UCSD-AML1 (cell line): ENCODE measurements at regions not wholly inside any gene's neighbourhood (a gene's known extent, or its start where the extent isn't known, plus 50 kb on each side); places are given as distances from the start of the nearest gene placed in this dataset.
"Not testable (repeated sequence)": the region's sequence is repeated elsewhere in the genome, so short reads cannot be mapped to it uniquely, and the experiment has no call there.

Source experiments
- DNase-seq: peaks from one replicate; lab custom pipeline; 2025; ENCODE audit not compliant: unreplicated experiment; lab: John Stamatoyannopoulos, UW

DNA sequence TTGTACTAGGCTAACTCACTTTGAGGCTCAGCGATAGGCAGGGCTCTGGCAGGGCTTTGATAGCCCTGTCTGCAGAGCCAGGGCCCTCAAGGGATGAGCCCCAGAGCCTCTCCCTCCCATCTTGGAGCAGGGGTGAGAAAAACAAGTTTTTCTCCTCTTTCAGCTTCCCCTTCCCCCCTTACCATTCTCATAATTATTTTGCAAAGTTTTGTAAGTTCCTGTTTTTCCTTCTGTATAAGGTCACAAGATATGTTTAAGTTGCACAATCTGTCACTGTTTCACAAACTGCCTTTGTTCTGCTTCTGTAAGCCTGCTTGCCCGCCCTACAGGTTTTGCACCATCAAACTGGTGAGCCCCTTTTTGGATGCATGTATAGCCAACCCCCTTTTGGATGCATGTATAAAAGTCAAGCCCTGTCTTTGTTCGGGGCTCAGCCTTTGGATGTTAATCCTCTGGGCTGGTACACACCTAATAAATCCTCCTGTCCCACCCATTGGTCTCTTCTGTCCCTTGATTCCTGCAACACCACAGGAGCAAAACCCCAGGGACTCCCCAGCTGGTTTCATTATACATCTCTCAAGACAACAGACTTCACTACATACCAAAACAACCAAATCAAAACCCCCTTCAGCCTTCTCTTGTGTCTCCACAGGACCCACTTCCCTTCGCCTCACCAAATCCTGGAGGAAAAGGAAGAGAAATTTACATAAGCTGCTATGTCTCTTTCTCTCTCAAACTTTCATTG lies 52.5 kb upstream of the RESF1 start:
- no peak for DNase-seq

DNA sequence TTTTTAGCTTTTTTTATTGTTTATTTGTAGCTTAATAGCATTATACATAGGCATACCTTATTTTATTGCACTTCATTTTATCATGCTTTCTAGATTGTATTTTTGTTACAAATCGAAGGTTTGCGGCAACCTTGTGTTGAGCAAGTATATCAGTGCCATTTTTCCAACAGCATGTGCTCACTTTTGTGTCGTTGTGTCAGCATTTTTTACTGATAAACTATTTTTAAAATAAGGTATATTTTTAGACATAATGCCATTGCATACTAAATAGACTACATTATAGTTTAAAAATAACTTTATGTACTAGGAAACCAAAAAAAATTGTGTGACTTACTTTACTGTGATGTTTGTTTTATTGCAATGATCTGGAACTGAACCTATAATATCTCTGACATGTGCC lies 56.2 kb upstream of the RESF1 start:
- DNase-seq, result no peak

DNA sequence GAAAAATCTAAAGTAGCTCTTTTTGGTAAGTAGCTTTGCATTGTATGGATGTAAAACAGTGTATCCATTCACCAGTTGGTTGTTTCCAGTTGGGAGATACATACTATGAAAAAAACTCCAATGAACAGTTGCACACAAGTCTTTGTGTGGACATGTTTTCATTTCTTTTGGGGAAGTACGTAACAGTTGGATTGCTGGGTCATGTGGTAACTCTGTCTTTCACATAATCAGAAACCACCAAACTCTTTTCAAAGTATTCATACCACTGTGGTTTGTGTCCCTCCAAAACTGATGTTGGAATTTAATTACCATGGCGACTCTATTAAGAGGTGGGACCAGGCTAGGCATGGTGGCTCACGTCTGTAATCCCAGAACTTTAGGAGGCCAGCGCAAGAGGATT lies 58.9 kb upstream of the RESF1 start:
- no peak for DNase-seq

DNA sequence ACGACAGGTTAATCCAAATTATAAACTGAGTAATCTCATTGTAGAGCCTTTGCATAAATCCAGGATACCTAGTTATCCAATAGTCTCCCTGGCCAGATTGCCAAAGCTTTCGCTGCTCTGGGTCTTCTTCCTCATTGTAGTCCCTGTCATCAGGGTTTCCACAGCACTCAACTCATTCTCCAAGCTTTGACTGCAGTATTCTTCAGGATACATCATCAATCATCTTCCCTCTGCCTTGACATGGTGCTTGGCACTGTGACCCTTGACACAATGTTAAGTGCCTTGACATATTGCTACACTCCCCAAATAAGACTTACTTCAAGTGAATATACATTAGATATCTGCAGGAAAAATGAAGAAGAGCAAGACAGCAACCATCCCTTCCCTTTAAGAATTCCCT lies 60.1 kb upstream of the RESF1 start:
- DNase-seq, result no peak

DNA sequence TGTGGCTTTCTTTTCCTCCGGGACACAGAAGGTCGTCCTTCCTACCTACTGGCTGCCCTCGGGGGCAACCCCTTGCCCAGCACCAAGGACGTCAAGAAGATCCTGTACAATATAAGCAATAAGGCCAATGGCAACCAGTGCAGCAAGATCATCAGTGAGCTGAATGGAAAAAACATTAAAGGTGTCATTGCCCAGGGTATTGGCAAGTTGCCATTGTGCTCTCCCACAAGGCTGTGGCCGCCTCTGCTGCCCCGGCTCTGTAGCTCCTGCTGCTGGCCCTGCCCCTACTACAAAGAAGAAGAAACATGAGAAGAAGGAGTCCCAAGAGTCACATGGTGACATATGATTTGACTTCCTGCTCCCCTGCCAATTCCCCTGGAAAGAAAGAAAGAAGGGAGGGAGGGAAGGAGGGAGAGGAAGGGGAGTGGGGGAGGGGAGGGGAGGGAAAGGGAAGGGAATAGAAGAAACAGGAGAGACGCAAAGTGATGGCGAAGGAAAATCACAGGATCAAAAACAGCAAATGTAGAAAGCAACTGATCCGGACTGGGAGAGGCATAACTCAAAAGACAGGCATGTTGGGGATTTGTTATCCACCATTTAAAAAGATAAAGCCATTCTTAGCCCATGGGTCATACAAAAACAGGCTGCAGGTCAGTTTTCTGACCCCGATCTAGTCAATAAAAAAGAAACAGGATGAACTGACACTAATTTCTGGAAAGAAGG lies 61.3 kb upstream of the RESF1 start:
- DNase-seq, result no peak

DNA sequence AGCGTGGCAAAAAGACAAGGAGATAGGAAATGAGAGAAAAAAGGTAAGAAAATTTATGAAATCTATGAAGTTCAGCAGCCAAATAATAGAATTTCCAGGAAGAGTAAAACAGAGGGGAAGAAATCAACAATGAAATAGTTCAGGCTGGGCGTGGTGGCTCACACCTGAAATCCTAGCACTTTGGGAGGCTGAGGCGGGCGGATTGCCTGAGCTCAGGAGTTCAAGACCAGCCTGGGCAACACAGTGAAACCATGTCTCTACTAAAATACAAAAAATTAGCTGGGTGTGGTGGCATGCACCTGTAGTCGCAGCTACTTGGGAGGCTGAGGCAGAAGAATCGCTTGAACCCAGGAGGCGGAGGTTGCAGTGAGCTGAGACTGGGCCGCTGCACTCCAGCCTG lies 62.1 kb upstream of the RESF1 start:
- DNase-seq, result not testable (repeated sequence)

DNA sequence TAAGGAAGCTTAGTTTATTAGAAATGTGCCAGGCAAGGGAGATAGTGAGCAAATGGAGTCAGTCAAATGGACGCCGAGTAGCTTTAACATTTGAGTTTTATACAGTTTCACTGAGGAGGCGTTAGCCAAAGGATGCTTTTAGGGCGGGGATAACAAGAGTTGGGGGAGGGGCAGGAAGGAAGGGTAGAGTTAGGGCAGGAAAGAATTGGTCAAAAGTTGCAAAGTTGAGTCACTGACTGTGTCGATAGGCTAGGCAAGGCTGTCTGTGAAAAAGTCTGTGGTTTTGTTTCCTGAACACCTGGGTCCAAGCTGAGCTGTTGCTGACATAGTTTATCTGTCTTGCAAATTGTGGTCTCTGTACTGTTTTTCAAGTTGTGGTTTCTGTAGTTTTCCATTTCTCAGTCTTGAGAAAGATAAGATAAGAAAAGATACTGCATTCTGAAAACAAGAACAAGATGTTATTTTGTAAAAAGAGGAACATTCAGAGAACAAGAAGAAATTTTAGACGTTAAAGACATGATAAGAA lies 62.6 kb upstream of the RESF1 start:
- DNase-seq, result peak; percentile 55

DNA sequence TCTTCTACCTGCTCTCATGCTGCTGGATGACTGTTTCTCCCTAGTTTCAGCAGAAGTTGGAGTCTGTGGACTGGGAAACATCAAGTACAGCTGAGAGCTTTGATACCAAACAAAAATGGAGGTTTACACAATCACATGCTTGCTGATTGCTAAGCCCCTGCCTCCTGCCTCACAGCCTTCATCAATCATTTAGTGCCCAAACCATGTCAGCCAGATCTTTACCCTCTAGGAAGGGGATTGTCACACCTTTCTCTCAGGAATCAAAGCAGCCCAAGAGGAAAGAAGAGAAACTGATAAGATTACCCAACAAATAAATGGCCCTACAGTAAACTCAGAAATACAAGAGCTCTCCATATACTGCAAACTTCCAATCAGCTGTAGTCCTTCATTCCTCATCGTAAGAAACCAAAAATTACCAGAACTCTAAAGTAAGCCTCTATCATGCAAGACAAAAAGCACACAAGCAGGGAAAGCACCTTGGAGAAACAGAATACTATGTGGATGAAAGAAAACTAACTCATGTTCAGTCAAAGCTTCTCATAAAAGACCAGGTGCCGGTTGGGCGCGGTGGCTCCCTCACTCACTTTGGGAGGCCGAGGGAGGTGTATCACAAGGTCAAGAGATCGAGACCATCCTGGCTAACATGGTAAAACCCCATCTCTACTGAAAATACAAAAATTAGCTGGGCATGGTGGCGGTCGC lies 63.6 kb upstream of the RESF1 start:
- no peak for DNase-seq

DNA sequence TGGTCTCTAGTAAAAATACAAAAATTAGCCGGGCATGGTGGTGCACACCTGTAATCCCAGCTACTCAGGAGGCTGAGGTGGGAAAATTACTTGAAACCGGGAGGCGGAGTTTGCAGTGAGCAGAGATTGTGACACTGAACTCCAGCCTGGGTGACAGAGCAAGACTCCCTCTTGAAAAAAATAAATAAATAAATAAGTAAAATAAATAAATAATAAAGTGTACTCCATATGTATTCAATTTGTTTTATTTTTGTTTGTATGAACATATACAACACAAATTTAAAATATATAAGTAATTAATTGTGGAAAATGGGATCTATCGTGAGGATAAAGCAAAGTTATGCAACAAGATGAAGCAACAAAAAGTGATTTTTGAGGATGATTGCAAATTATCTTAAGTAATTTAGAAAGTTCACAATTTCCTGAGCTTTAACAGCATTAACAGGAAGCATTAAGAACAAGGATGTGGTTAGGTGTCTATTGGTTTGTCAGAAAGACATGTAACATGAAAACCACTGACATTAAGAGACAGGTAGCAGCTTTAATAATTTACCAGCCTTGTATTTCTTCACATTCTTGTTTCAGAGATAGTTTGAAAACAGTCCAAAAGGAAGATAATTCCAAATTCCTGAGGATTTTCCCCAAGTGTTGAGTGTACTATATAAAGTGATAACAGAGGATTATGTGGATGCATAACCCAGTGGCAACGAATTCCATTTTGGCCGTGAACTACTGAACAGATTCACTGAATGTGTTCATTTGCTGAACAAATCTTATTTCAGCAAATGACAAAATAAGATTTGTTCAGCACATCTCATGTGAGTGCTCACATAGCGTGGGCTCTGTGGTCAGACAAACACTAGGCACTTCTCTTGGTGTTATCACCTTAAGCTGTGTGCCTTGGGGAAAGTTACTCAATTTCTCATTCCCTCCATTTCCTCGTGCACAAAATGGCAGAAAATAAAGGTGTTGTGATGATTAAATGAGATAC lies 68.6 kb upstream of the RESF1 start:
- no peak for DNase-seq

DNA sequence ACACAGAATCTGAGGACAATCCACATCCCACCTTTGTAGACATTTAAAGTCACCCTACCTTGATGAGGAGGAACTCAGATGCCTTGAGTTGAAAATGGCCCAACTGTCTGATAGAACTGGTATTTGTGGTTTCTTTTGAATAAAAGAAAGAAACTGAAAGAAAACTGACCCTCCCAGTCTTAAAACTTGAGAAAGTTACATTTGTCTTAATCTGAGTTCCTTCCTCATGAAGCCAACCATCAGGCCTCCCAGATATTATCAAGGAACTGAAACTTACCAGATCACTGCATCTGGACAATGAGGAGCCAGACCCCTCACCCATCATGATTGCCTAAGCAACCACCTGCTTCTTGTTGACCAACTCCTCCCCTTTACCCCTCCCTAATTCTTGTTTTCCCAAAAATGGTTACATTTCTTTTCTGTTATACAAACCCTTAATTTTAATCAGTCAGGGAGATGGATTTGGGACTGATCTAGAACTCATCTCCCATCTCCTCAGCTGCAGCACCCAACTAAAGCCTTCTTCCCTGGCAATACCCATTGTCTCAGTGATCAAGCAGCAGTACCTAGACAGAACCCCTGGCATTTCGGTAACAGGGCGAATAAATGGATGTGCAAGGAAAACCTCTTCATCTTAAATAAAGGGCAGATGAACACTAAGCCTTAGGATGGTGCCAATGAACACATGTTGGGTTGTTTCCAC lies 72.0 kb upstream of the RESF1 start:
- DNase-seq, result no peak

DNA sequence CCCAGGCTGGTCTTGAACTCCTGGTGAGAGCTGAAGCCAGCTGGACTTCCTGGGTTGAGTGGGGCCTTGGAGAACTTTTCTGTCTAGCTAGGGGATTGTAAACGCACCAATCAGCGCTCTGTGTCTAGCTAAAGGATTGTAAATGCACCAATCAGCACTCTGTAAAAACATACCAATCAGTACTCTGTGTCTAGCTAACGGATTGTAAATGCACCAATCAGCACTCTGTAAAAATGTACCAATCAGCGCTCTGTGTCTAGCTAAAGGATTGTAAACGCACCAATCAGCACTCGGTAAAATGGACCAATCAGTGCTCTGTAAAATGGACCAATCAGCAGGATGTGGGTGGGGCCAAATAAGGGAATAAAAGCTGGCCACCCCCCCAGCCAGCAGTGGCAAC lies 76.5 kb upstream of the RESF1 start:
- DNase-seq, result not testable (repeated sequence)

DNA sequence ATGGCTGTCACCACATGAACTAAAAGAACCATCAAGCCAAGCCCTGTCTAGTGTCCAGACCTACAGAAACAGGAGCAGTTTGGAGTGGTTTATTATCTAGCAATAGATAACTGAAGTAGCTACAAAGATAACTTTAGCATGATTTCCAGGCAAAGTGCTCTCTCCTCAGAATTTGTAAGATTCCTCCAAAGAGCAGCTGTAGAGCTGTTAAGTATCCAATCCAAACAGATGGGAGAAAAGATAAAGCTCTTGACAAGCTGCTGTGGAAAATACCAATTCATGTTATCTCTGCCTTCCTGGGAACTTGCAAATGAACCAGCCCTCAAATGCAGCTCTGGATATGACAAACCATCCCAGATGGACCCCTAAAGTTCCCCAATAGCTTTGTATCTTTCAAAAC lies 78.9 kb upstream of the RESF1 start:
- DNase-seq, result no peak

DNA sequence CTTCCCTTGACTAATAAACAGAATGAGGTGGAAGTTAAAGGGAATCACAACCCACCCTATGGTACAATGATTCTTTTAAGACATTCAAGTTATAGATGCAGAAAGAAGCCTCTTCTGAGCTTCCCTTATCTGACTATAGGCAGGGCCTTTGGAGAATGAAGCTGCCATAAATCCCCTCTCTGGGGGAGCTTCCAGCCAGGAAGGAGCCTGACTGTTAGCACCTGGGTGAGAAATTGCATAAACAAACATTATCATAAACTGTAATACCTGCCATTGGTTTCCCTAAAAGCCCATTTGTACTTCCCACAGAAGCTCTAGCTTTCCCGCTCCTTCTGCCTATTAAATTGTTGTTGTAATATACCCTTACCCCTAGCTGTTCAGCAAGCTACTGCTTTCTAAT lies 81.3 kb upstream of the RESF1 start:
- no peak for DNase-seq

DNA sequence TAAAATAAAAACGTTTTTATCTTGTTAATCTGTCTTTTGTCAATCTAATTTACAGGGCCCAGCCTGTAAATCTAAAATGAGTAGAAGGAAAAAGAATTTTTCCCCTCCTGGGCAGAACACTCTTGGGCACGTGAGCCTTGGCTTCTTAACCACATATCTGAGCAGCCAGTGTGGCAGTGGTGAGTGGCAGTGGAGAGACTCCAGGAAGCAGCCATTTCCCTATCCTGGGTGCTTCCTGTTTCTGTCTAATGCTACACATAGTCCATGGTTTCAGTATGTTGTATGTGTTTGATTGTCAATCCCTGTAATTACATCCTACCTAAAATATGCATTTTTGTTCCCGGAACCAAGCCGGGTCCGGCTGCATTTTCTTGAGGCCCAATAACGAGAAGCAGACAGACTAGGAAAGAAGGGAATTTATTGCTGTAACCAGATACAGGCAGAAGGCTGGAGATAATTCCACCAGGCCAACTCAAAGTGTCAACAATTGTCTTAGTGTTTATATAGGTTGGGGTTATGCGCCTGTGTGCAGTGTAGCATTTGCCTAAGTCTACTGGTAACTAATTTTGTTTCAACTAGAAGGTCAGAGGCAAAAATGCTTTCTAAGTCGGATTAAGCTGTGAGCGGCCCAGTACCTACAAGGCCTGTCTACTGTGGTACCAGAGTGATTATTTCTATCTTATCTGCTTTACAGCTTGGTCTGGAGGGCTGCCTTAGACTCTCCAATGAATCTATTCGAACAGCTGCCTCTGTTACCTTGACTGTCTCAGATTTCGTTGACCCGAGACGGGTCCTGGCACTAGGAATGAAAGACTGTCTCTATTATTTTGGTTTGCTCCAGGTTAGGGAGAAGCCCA lies 82.4 kb upstream of the RESF1 start:
- peak; percentile 74 for DNase-seq

DNA sequence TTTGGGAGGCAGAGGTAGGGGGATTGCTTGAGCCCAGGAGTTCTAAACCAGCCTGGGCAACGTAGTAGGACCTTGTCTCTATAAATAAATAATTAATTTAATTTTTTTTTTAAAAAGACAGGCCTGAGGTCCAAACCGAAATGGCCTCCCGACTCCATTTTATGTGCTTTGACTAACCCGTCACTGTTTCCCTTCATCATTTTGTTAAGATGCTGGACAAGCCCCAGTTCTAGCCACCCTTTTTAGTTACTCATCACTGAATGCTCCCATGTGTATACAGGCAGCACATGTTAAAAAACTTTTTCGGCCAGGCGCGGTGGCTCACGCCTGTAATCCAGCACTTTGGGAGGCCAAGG lies 83.6 kb upstream of the RESF1 start:
- DNase-seq, result no peak

DNA sequence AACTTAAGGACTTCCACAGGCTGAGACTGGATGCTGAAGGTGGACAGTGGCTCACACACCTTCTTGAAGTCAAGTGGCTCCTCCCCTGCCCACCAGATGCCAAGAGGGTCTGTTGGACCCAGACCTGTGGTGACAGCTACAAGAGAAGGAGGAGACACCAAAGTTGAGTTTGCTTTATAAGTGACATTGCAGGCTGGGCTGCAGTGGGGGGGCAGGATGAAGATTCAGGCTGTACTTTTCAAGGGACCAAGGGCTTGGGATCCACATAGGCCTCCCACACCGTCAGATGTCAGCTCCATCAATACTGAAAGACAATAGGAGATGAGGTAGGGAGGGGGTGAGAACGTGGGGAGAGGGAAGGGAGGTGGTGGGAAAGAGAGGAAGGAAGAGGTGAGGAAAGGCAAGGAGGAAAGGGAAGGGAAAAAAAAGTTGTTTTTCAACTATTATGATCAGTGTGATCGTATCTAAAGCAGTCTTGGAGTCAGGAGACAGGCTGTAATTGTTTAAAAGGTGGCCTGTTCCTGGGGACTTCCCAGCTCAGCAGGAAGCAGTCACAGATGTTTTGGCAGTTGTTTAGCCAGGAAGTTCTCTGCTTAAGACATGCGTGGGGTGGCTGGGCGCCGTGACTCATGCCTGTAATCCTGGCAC lies 84.1 kb upstream of the RESF1 start:
- DNase-seq, result peak; percentile 76

DNA sequence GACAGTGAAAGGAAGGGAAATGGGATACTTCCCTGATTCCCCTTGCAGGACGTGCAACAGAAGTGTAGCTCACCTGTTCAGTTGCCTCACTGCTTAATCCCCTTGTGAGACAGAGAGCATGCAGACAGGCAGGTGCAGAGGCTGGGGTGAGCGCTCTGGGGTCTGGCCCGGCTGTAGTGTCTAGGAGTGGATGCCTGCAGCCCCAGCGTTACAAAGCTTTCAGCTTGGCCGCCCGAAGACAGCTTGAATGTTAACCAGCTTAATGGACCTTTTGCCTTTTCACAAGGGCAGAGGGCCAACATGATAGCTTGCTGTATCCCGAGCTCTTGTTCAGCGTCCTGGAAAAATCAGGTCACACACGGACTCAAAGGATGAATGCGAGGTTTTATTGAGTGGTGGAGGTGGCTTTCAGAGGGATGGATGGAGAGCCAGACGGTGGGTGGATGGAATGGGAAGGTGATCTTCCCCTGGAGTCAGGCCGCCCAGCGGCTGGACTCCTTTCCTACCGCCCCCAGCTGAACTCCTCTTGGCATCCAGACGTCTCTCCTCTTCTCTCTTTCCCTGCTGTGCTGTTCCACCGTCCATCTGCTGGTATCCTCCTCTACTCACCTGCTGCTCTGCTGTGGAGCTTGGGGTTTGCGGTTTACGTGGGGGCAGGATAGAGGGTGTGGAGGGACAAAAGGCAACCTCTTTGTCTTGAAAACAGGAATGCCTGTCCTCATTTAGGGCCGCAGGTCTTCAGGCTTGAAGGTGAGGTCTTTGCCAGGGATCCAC lies 86.2 kb upstream of the RESF1 start:
- no peak for DNase-seq

DNA sequence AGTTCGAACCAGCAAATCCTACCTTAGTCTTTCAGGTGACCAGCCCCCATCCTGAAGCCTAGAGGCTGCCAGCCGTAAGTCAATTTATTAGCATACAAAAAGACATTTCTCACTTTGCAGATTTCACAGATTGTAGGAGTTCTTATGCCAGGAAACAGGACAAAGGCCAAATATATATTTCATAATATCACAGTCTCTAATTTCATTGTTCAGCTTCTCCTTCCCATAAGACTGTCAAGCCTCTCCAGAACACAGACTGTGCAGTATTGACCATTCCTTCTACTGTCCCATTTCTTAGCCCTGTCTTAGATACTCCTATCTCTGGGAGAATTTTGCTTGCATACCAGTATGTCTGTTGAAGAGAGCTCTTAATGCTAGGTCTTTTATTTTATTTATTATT lies 89.2 kb upstream of the RESF1 start:
- no peak for DNase-seq
